ENCODE measurements at regions not wholly inside any gene's neighbourhood (a gene's known extent, or its start where the extent isn't known, plus 50 kb on each side); places are given as distances from the start of the nearest gene placed in this dataset.

- TF ChIP-seq TCF7L2 (IDR thresholded peaks at IDR 0.05; ENCODE audit: low read depth, low read length) = no peak
- no peak for TF ChIP-seq CTCF (IDR thresholded peaks at IDR 0.05)
- no peak for TF ChIP-seq POLR2AphosphoS5 (IDR thresholded peaks at IDR 0.05; ENCODE audit: low read depth, low read length)
These were observed 900.3 kb downstream of the CBLN2 start for GRCh38 chr18:71643822-71644221.
